H1 (cell line): ENCODE measurements at regions not wholly inside any gene's neighbourhood (a gene's known extent, or its start where the extent isn't known, plus 50 kb on each side); places are given as distances from the start of the nearest gene placed in this dataset.

Source experiments
- CTCF ChIA-PET: fragments of 300-600 bp; sonication (Branson Sonifier 250); formaldehyde crosslinking; loops from one replicate; lab custom pipeline; 2021; ENCODE audit not compliant: partially characterized antibody; lab: Charles Lee
- POLR2A ChIA-PET: fragments of 300-600 bp; sonication (Branson Sonifier 250); formaldehyde crosslinking; loops from one replicate; lab custom pipeline; 2021; ENCODE audit warnings: inconsistent platforms; ENCODE audit not compliant: partially characterized antibody; lab: Charles Lee
- DNase-seq, 2 experiments: peaks; one replicate each; pipeline versions ENCODE4 v3.0.0 to v3.0.0-alpha.2; 2010 to 2022; ENCODE audit warnings: low spot score in 2 of 2, low read depth in 1 of 2, mixed read lengths in 1 of 2
- FAIRE-seq: peaks from 2 replicates; lab custom pipeline; 2011; peaks lifted over from hg19 to GRCh38; lab: Jason Lieb, UNC
- H2AFZ ChIP-seq: 2 replicates; pipeline ENCODE4 v1.8.1; 2012; ENCODE audit warnings: low read length, inconsistent platforms
- H2AK5ac ChIP-seq: 2 replicates; pipeline ENCODE4 v1.6.1; 2013; ENCODE audit warnings: low read depth, low read length
- H2BK120ac ChIP-seq: replicated peaks from 2 replicates; pipeline ENCODE3; 2013; ENCODE audit warnings: low read depth, low read length, inconsistent platforms
- H2BK12ac ChIP-seq: 2 replicates; pipeline ENCODE4 v1.6.1; 2013; ENCODE audit warnings: low read depth, low read length
- H2BK15ac ChIP-seq: 2 replicates; pipeline ENCODE4 v1.6.1; 2013; ENCODE audit warnings: low read length
- H2BK20ac ChIP-seq: 2 replicates; pipeline ENCODE4 v1.6.1; 2013; ENCODE audit warnings: low read length
- H2BK5ac ChIP-seq: 2 replicates; pipeline ENCODE4 v1.6.1; 2013; ENCODE audit warnings: low read depth, low read length
- H3K14ac ChIP-seq: 2 replicates; pipeline ENCODE4 v1.6.1; 2013; ENCODE audit warnings: inconsistent platforms; ENCODE audit not compliant: insufficient read length
- H3K18ac ChIP-seq: 2 replicates; pipeline ENCODE4 v1.6.1; 2013; ENCODE audit warnings: low read length; ENCODE audit errors: extremely low read depth
- H3K23ac ChIP-seq: 2 replicates; pipeline ENCODE4 v1.6.1; 2013; ENCODE audit warnings: inconsistent platforms; ENCODE audit not compliant: insufficient read length
- H3K23me2 ChIP-seq: 2 replicates; pipeline ENCODE4 v1.6.1; 2013; ENCODE audit warnings: low read depth, low read length
- H3K27ac ChIP-seq: 2 replicates; pipeline ENCODE4 v1.6.1; 2011; ENCODE audit warnings: low read depth, low read length, inconsistent platforms
- H3K27me3 ChIP-seq, 4 experiments: replicated peaks in 1 of 4; 1 replicate in 1 of 4; 2 replicates in 3 of 4; pipeline versions ENCODE4 v1.6.1 to v1.8.1; 2011 to 2013; ENCODE audit warnings: low read length in 3 of 4, mild to moderate bottlenecking in 3 of 4, inconsistent platforms in 2 of 4, mixed read lengths in 2 of 4, moderate library complexity in 1 of 4; ENCODE audit not compliant: control insufficient read depth in 3 of 4, insufficient read depth in 3 of 4; ENCODE audit errors: extremely low read depth in 1 of 4
- H3K36me3 ChIP-seq, 4 experiments: 2 replicates each; pipeline versions ENCODE4 v1.6.1 to v1.8.1; 2011 to 2013; ENCODE audit warnings: mild to moderate bottlenecking in 4 of 4, low read length in 3 of 4, moderate library complexity in 2 of 4, control low read depth in 1 of 4, inconsistent platforms in 1 of 4; ENCODE audit not compliant: insufficient read depth in 4 of 4, control insufficient read depth in 2 of 4
- H3K4ac ChIP-seq: replicated peaks from 2 replicates; pipeline ENCODE3; 2013; ENCODE audit warnings: low read length, low read depth, mixed read lengths, inconsistent platforms; ENCODE audit not compliant: insufficient read length
- H3K4me1 ChIP-seq, 4 experiments: replicated peaks in 1 of 4; 1 replicate in 1 of 4; 2 replicates in 3 of 4; pipeline versions ENCODE4 v1.6.1 to v1.8.1; 2011 to 2013; ENCODE audit warnings: low read length in 3 of 4, inconsistent platforms in 2 of 4, mixed read lengths in 1 of 4; ENCODE audit not compliant: insufficient read depth in 4 of 4, control insufficient read depth in 3 of 4
- H3K4me2 ChIP-seq, 2 experiments: 2 replicates each; pipeline versions ENCODE4 v1.6.1 to v1.8.1; 2011 to 2013; ENCODE audit warnings: low read depth in 2 of 2, low read length in 2 of 2, control low read depth in 1 of 2, inconsistent platforms in 1 of 2, mild to moderate bottlenecking in 1 of 2; ENCODE audit not compliant: insufficient read depth in 1 of 2
- H3K4me3 ChIP-seq, 4 experiments: fragments of 200-600, 300-600 bp in 1 of 4; sonication (generic), shearing (Covaris generic), sonication (Bioruptor Twin) in 1 of 4; 2 replicates each; pipeline versions ENCODE4 v1.5.1 to v1.8.1; 2011 to 2016; ENCODE audit warnings: low read length in 4 of 4, low read depth in 3 of 4, control low read depth in 2 of 4, inconsistent platforms in 2 of 4, mild to moderate bottlenecking in 2 of 4, mixed read lengths in 1 of 4, moderate library complexity in 1 of 4; ENCODE audit not compliant: insufficient read depth in 2 of 4; ENCODE audit errors: extremely low read depth in 1 of 4
- H3K56ac ChIP-seq: replicated peaks from 2 replicates; pipeline ENCODE3; 2013; ENCODE audit warnings: low read depth, mild to moderate bottlenecking, mixed read lengths, low read length, inconsistent platforms; ENCODE audit not compliant: insufficient read length
- H3K79me1 ChIP-seq: 2 replicates; pipeline ENCODE4 v1.6.1; 2013; ENCODE audit warnings: low read depth, low read length, control low read depth
- H3K79me2 ChIP-seq, 2 experiments: 2 replicates each; pipeline versions ENCODE4 v1.6.1 to v1.8.1; 2012 to 2013; ENCODE audit warnings: low read length in 2 of 2, mild to moderate bottlenecking in 2 of 2, inconsistent platforms in 1 of 2; ENCODE audit not compliant: insufficient read depth in 2 of 2, control insufficient read depth in 1 of 2
- H3K9ac ChIP-seq, 4 experiments: replicated peaks in 1 of 4; 1 replicate in 1 of 4; 2 replicates in 3 of 4; pipeline versions ENCODE4 v1.6.1 to v1.8.1; 2011 to 2013; ENCODE audit warnings: low read depth in 3 of 4, low read length in 3 of 4, control low read depth in 2 of 4, mild to moderate bottlenecking in 2 of 4, moderate library complexity in 2 of 4, inconsistent platforms in 1 of 4; ENCODE audit errors: extremely low read depth in 1 of 4
- H3K9me3 ChIP-seq, 2 experiments: 2 replicates each; pipeline versions ENCODE4 v1.6.1 to v1.8.1; 2012 to 2013; ENCODE audit warnings: mild to moderate bottlenecking in 2 of 2, moderate library complexity in 2 of 2, control low read depth in 1 of 2, inconsistent platforms in 1 of 2, low read depth in 1 of 2, low read length in 1 of 2, mixed read lengths in 1 of 2; ENCODE audit not compliant: insufficient read depth in 2 of 2
- H4K20me1 ChIP-seq, 2 experiments: replicated peaks in 1 of 2; 2 replicates each; pipeline versions ENCODE3 to v1.8.1; 2011 to 2013; ENCODE audit warnings: inconsistent platforms in 2 of 2, low read length in 2 of 2, mild to moderate bottlenecking in 1 of 2; ENCODE audit not compliant: insufficient read depth in 2 of 2, control insufficient read depth in 1 of 2
- H4K5ac ChIP-seq: 2 replicates; pipeline ENCODE4 v1.6.1; 2013; ENCODE audit warnings: low read length, low read depth, mixed read lengths, inconsistent platforms; ENCODE audit not compliant: insufficient read length
- H4K8ac ChIP-seq: 2 replicates; pipeline ENCODE4 v1.8.0; 2013; ENCODE audit warnings: mild to moderate bottlenecking, moderate library complexity, low read length, inconsistent platforms; ENCODE audit not compliant: insufficient read depth; ENCODE audit errors: extremely low read depth
- H4K91ac ChIP-seq: replicated peaks from 2 replicates; pipeline ENCODE3; 2013; ENCODE audit warnings: low read length, mixed read lengths, inconsistent platforms; ENCODE audit not compliant: insufficient read length
- BACH1 ChIP-seq: IDR thresholded peaks from 2 replicates; pipeline ENCODE4 v1.6.1; 2012; ENCODE audit warnings: low read length, improper control_type of control experiment
- EP300 ChIP-seq, 2 experiments: IDR thresholded peaks; 1 replicate in 1 of 2; 2 replicates in 1 of 2; pipeline ENCODE4 v1.6.1; 2011 to 2012; ENCODE audit warnings: low read depth in 2 of 2, low read length in 2 of 2, mild to moderate bottlenecking in 2 of 2, borderline replicate concordance in 1 of 2, inconsistent platforms in 1 of 2, moderate library complexity in 1 of 2
- KDM4A ChIP-seq: IDR thresholded peaks from one replicate; pipeline ENCODE4 v1.7.1; 2012; ENCODE audit warnings: low read depth, mild to moderate bottlenecking, moderate library complexity, low read length, inconsistent platforms; ENCODE audit not compliant: severe bottlenecking
- RNF2 ChIP-seq: fragments of 200-900, 300-1000 bp; sonication (generic); IDR thresholded peaks from 2 replicates; pipeline ENCODE4 v1.7.1; 2016; ENCODE audit warnings: borderline replicate concordance, low read depth, mild to moderate bottlenecking, antibody characterized with exemption, low read length; ENCODE audit not compliant: poor library complexity, severe bottlenecking; ENCODE audit errors: missing control alignments
- TEAD4 ChIP-seq: IDR thresholded peaks from 2 replicates; pipeline ENCODE4 v1.6.1; 2012; ENCODE audit warnings: low read depth, low read length, inconsistent platforms, mixed read lengths
- WGBS, 2 experiments: shearing (Covaris generic) in 1 of 2; methylation state at CpG; one replicate each; pipeline versions ENCODE4 v1.1.6 to v1.1.7; 2013 to 2015; ENCODE audit warnings: low lambda C conversion rate in 2 of 2, mixed read lengths in 2 of 2, inconsistent platforms in 1 of 2, low coverage in 1 of 2, missing lambda C conversion rate in 1 of 2; ENCODE audit not compliant: insufficient replicate concordance in 2 of 2, insufficient coverage in 1 of 2, insufficient read length in 1 of 2; ENCODE audit errors: extremely low coverage in 1 of 2, missing lambda C conversion rate in 1 of 2; 5-methylcytosine and 5-hydroxymethylcytosine counted together
- TF ChIP-seq, protein P1 (sequence below): IDR thresholded peaks from 2 replicates; pipeline ENCODE4 v1.6.1; 2012; ENCODE audit warnings: inconsistent platforms

DNA sequence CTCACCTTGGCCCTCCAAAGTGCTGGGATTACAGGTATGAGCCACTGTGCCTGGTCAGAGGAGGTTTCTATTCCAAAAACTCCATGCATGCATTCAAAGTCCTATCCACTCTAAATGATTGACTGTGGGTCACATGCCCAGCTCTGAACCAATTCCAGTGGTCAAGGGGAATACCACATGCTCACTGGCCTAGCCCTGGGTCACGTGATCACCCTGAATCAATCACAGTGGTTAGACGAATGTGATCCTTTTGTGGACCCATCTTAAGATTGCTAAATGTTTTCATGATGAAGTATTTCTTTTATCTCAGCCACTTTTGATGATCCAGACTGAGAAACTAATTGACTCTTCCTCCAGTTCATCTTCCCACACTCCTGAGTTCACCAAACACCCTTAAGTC, 475.8 kb downstream of the PREX1 start:
- Histone ChIP-seq H3K36me3 (no peaks in the 10 kb centered on the region), H3K27me3 (no peaks in the 10 kb centered on the region), H3K9me3 (peaks cover 9 to 12% of the 10 kb centered on the region in 2 experiments; a peak in 2 of 4 replicates), H3K18ac (no peak overlapping the region), H3K27ac (no peak overlapping the region), H4K8ac (no peak overlapping the region), H3K4me2 (no peak overlapping the region), H3K4me1 (no peaks in the 10 kb centered on the region), H2BK5ac (no peak overlapping the region), H3K56ac (no peak overlapping the region), H4K5ac (no peak overlapping the region), H3K23me2 (peaks cover 2% of the 10 kb centered on the region; the same call in 1 of the 2 replicates), H4K20me1 (peaks cover 0 to 1% of the 10 kb centered on the region in 2 experiments), H3K23ac (no peak overlapping the region), H3K4me3 (no peak overlapping the region), H2BK15ac (no peak overlapping the region), H2AK5ac (no peak overlapping the region), H3K9ac (no peak overlapping the region), H4K91ac (no peak overlapping the region), H3K4ac (no peak overlapping the region), H2BK120ac (no peak overlapping the region), H2AFZ (no peak overlapping the region), H3K79me2 (no peaks in the 10 kb centered on the region), H3K14ac (no peak overlapping the region), H3K79me1 (no peaks in the 10 kb centered on the region), H2BK12ac (no peak overlapping the region), H2BK20ac (no peak overlapping the region)
- WGBS, 2 experiments = 97% methylated on average over 2 of the region's 2 CpGs; no CpG with 5 or more reads in 1 of the 2 experiments
- CTCF ChIA-PET = interaction anchor here (1.1 to 3.2 kb wide), 4 partner anchors 10 to 268 kb away, joined by 3 to 13 read pairs (median 3); no protein-coding TSS in a partner anchor
- POLR2A ChIA-PET = no interaction called here
- DNase-seq (no peak), FAIRE-seq (no peak)
- TF ChIP-seq KDM4A (no peak), EP300 (IDR thresholded peaks at IDR 0.05; ENCODE audit: borderline replicate concordance in 1 of 2, low read depth in 2 of 2, low read length in 2 of 2) (no peak), RNF2 (no peak), TEAD4 (no peak), BACH1 (no peak)
- TF ChIP-seq, protein P1, sequence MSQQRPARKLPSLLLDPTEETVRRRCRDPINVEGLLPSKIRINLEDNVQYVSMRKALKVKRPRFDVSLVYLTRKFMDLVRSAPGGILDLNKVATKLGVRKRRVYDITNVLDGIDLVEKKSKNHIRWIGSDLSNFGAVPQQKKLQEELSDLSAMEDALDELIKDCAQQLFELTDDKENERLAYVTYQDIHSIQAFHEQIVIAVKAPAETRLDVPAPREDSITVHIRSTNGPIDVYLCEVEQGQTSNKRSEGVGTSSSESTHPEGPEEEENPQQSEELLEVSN = no peak
